H9 (cell line): ENCODE measurements at regions not wholly inside any gene's neighbourhood (a gene's known extent, or its start where the extent isn't known, plus 50 kb on each side); places are given as distances from the start of the nearest gene placed in this dataset.

Source experiments
- DNase-seq: peaks from one replicate; pipeline ENCODE4 v3.0.0-alpha.2; 2017
- H2AFZ ChIP-seq: one replicate; pipeline ENCODE4 v1.6.1; 2013; ENCODE audit warnings: mild to moderate bottlenecking, low read length, control low read depth, moderate library complexity
- H2AK5ac ChIP-seq: 2 replicates; pipeline ENCODE4 v1.6.1; 2013; ENCODE audit warnings: low read length, control low read depth, mixed read lengths; ENCODE audit not compliant: insufficient read length
- H2BK120ac ChIP-seq: one replicate; pipeline ENCODE4 v1.6.1; 2013; ENCODE audit warnings: low read depth, mild to moderate bottlenecking, low read length, control low read depth, inconsistent platforms; ENCODE audit not compliant: poor library complexity, severe bottlenecking
- H2BK12ac ChIP-seq: 2 replicates; pipeline ENCODE4 v1.6.1; 2013; ENCODE audit warnings: low read length, control low read depth, mixed read lengths, low read depth; ENCODE audit not compliant: insufficient read length
- H2BK15ac ChIP-seq: 2 replicates; pipeline ENCODE4 v1.6.1; 2013; ENCODE audit warnings: low read depth, low read length, control low read depth
- H2BK20ac ChIP-seq: one replicate; pipeline ENCODE4 v1.6.1; 2013; ENCODE audit warnings: low read depth, mild to moderate bottlenecking, low read length, control low read depth, inconsistent platforms; ENCODE audit not compliant: poor library complexity, severe bottlenecking
- H2BK5ac ChIP-seq: 2 replicates; pipeline ENCODE4 v1.6.1; 2013; ENCODE audit warnings: low read length, control low read depth, mixed read lengths; ENCODE audit not compliant: insufficient read length
- H3K14ac ChIP-seq: 2 replicates; pipeline ENCODE4 v1.6.1; 2013; ENCODE audit warnings: low read length, control low read depth; ENCODE audit not compliant: insufficient read depth
- H3K18ac ChIP-seq: 2 replicates; pipeline ENCODE4 v1.6.1; 2013; ENCODE audit warnings: low read depth, mild to moderate bottlenecking, mixed read lengths, low read length, control low read depth; ENCODE audit not compliant: insufficient read length
- H3K23ac ChIP-seq: 2 replicates; pipeline ENCODE4 v1.6.1; 2013; ENCODE audit warnings: low read length, control low read depth, mixed read lengths, low read depth; ENCODE audit not compliant: insufficient read length
- H3K23me2 ChIP-seq: 2 replicates; pipeline ENCODE4 v1.6.1; 2013; ENCODE audit warnings: low read depth, mild to moderate bottlenecking, mixed read lengths, low read length, control low read depth; ENCODE audit not compliant: insufficient read length, poor library complexity, severe bottlenecking
- H3K27ac ChIP-seq: 2 replicates; pipeline ENCODE4 v1.5.1; 2013; ENCODE audit warnings: low read length, control low read depth, mixed read lengths, low read depth; ENCODE audit not compliant: insufficient read length
- H3K27me3 ChIP-seq: 2 replicates; pipeline ENCODE4 v1.6.1; 2013; ENCODE audit warnings: low read length, control low read depth, inconsistent platforms; ENCODE audit not compliant: insufficient read depth
- H3K4ac ChIP-seq: 2 replicates; pipeline ENCODE4 v1.6.1; 2013; ENCODE audit warnings: low read depth, mild to moderate bottlenecking, control low read depth, inconsistent platforms, low read length, moderate library complexity
- H3K4me1 ChIP-seq: 2 replicates; pipeline ENCODE4 v1.6.1; 2013; ENCODE audit warnings: low read length, control low read depth, inconsistent platforms; ENCODE audit not compliant: insufficient read depth
- H3K4me2 ChIP-seq: 2 replicates; pipeline ENCODE4 v1.6.1; 2013; ENCODE audit warnings: low read length, control low read depth, mixed read lengths; ENCODE audit not compliant: insufficient read length, insufficient read depth
- H3K56ac ChIP-seq: 2 replicates; pipeline ENCODE4 v1.6.1; 2013; ENCODE audit warnings: low read depth, mild to moderate bottlenecking, mixed read lengths, low read length, control low read depth; ENCODE audit not compliant: insufficient read length
- H3K79me1 ChIP-seq: 2 replicates; pipeline ENCODE4 v1.6.1; 2013; ENCODE audit warnings: low read depth, mild to moderate bottlenecking, moderate library complexity, low read length, control low read depth, inconsistent platforms; ENCODE audit not compliant: insufficient read depth, poor library complexity, severe bottlenecking
- H3K79me2 ChIP-seq: 2 replicates; pipeline ENCODE4 v1.6.1; 2013; ENCODE audit warnings: low read length, control low read depth, inconsistent platforms; ENCODE audit not compliant: insufficient read depth
- H3K9ac ChIP-seq: 2 replicates; pipeline ENCODE4 v1.6.1; 2013; ENCODE audit warnings: low read length, control low read depth, mixed read lengths; ENCODE audit not compliant: insufficient read length; ENCODE audit errors: extremely low read depth
- H3K9me3 ChIP-seq: one replicate; pipeline ENCODE4 v1.6.1; 2013; ENCODE audit warnings: low read depth, low read length, inconsistent platforms; ENCODE audit not compliant: control insufficient read depth
- H3T11ph ChIP-seq: one replicate; pipeline ENCODE4 v1.6.1; 2013; ENCODE audit warnings: mild to moderate bottlenecking, low read length, control low read depth, inconsistent platforms
- H4K20me1 ChIP-seq: one replicate; pipeline ENCODE4 v1.6.1; 2013; ENCODE audit not compliant: control insufficient read depth, insufficient read length, insufficient read depth
- H4K5ac ChIP-seq: 2 replicates; pipeline ENCODE4 v1.6.1; 2013; ENCODE audit warnings: low read depth, mild to moderate bottlenecking, mixed read lengths, low read length, control low read depth; ENCODE audit not compliant: insufficient read length
- H4K8ac ChIP-seq: replicated peaks from 2 replicates; pipeline ENCODE4 v1.6.1; 2013; ENCODE audit warnings: low read length, control low read depth, mixed read lengths, low read depth; ENCODE audit not compliant: insufficient read length
- H4K91ac ChIP-seq: 2 replicates; pipeline ENCODE4 v1.6.1; 2013; ENCODE audit warnings: low read depth, mild to moderate bottlenecking, moderate library complexity, mixed read lengths, low read length, control low read depth; ENCODE audit not compliant: insufficient read length
- H3K27ac Mint-ChIP-seq, 3 experiments: 2 replicates in 2 of 3; 3 replicates in 1 of 3; pipeline ENCODE4 v1.8.0; 2020 to 2021; ENCODE audit warnings: mixed read lengths in 3 of 3, mild to moderate bottlenecking in 1 of 3, moderate library complexity in 1 of 3
- H3K27me3 Mint-ChIP-seq: 2 replicates; pipeline ENCODE4 v1.8.0; 2021; ENCODE audit warnings: low read depth, mild to moderate bottlenecking, moderate library complexity, mixed read lengths
- H3K36me3 Mint-ChIP-seq, 3 experiments: 2 replicates in 2 of 3; 3 replicates in 1 of 3; pipeline ENCODE4 v1.8.0; 2020 to 2021; ENCODE audit warnings: low read depth in 3 of 3, mixed read lengths in 3 of 3; ENCODE audit not compliant: insufficient read depth in 1 of 3
- H3K4me1 Mint-ChIP-seq, 2 experiments: 2 replicates each; pipeline ENCODE4 v1.8.0; 2020; ENCODE audit warnings: mixed read lengths in 2 of 2
- H3K4me3 Mint-ChIP-seq, 2 experiments: 2 replicates in 1 of 2; 3 replicates in 1 of 2; pipeline ENCODE4 v1.8.0; 2020 to 2021; ENCODE audit warnings: mild to moderate bottlenecking in 2 of 2, mixed read lengths in 2 of 2, moderate library complexity in 1 of 2
- H3K9me3 Mint-ChIP-seq, 2 experiments: 2 replicates in 1 of 2; 3 replicates in 1 of 2; pipeline ENCODE4 v1.8.0; 2020; ENCODE audit warnings: mild to moderate bottlenecking in 2 of 2, mixed read lengths in 2 of 2, moderate library complexity in 1 of 2
- CTCF ChIP-seq: fragments of 200-600 bp; sonication (generic); conservative IDR thresholded peaks from 3 replicates; pipeline ENCODE4 v1.8.0; 2021; ENCODE audit warnings: antibody characterized with exemption, mild to moderate bottlenecking
- WGBS: extraction: QIAGEN DNeasy Blood & Tissue Kit; methylation state at CpG from one replicate; pipeline ENCODE4 v1.1.7; 2013; ENCODE audit warnings: missing lambda C conversion rate, low lambda C conversion rate, mixed read lengths; ENCODE audit not compliant: insufficient read length; ENCODE audit errors: extremely low coverage; 5-methylcytosine and 5-hydroxymethylcytosine counted together

GRCh38 chr1:30403726-30404125 is 319.7 kb downstream of the MATN1 start:
- no peak overlapping the region for H3K4me3 Mint-ChIP-seq
- Histone ChIP-seq H3K14ac (no peak overlapping the region), H3K79me2 (no peaks in the 10 kb centered on the region), H3K27me3 (no peaks in the 10 kb centered on the region), H3K27ac (no peak overlapping the region), H2BK12ac (no peak overlapping the region), H3K4me2 (no peak overlapping the region), H4K8ac (no peak overlapping the region), H2BK20ac (no peak overlapping the region), H4K20me1 (no peaks in the 10 kb centered on the region), H3K9me3 (no peaks in the 10 kb centered on the region), H3K23ac (no peak overlapping the region), H4K5ac (no peak overlapping the region), H3K79me1 (no peaks in the 10 kb centered on the region), H2BK5ac (no peak overlapping the region), H3T11ph (no peak overlapping the region), H3K23me2 (no peaks in the 10 kb centered on the region), H2AK5ac (no peak overlapping the region), H3K56ac (no peak overlapping the region), H2BK120ac (no peak overlapping the region), H3K18ac (no peak overlapping the region), H3K4ac (no peak overlapping the region), H3K4me1 (no peaks in the 10 kb centered on the region), H2AFZ (no peak overlapping the region), H4K91ac (no peak overlapping the region), H3K9ac (no peak overlapping the region), H2BK15ac (no peak overlapping the region)
- H3K27ac Mint-ChIP-seq, result no peak overlapping the region
- no peaks in the 10 kb centered on the region for H3K36me3 Mint-ChIP-seq
- TF ChIP-seq CTCF, result no peak
- no peak for DNase-seq
- H3K9me3 Mint-ChIP-seq, result no peaks in the 10 kb centered on the region
- no CpG with 5 or more reads among the region's 2 CpGs for WGBS
- H3K27me3 Mint-ChIP-seq, result peaks cover 5% of the 10 kb centered on the region
- peaks cover 7 to 16% of the 10 kb centered on the region in 2 experiments; a peak in 3 of 4 replicates for H3K4me1 Mint-ChIP-seq
